Globus pallidus (tissue), 1 donor: ENCODE measurements at regions not wholly inside any gene's neighbourhood (a gene's known extent, or its start where the extent isn't known, plus 50 kb on each side); places are given as distances from the start of the nearest gene placed in this dataset.

Experiments
- DNase-seq: peaks from one replicate; pipeline ENCODE4 v3.0.0-alpha.2; 2015; ENCODE audit warnings: low spot score

DNA sequence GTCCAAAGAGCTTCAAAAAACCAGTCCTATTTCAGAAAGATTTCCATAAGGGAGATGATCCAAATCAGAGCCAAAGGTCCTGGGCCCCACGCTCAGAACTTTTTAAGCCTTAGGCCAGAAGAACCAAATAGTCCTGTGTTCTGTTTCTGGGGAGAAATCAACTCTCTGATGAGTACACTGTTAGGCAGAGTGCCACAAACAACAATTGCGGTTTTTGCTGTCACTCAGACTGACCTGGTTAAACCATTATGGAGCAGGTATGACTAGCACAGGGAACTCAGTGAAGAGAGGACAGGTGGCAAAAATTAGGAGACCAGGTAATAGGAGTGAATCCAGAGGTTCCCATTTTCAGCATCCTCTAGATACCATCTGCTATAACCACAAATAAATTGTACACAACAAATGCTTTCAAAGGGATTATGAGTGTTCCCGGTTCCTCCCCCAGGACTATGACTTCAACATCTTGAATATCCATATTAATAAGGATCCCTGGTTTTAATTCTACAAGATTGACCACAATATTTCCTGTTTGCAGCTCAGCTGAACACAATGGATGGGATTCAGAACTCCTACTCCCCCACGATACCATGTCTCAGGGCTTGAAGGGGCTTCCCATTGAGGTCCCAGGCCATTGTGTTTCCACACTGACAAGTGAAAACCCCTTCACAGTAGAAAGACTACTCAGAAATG is 52.1 kb upstream of the FREM1 start:
- DNase-seq = no peak

DNA sequence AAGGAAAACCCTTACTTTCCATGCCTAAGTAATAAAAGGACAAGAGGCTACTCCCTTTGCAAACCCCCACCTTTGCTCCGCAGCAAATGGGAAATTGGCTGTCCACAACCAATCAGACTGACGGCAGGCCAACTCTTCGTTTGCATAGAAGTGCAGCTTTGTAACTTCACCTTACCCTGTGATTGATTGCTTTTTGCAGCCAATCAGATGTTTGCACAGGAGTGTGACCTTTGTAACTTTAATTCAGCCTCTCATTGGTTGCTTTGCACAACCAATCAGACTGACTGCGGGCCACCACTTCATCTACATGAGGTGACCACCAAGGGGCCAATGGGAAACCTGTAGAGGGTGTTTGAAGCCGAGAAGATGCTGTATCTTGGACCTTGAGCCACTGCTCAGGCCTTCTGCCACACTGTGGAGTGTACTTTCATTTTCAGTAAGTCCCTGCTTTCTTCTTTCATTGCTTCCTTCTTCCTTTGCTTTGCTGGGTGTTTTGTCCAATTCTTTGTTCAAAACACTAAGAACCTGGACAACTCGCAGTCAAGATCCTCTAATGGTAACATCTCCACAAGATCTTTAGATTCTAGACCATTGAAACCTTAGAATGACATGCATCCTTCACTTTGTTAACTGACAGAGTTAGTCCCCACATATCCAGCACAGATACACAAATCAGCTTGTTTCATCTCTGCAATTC is 51.3 kb upstream of the FREM1 start:
- DNase-seq = no peak

DNA sequence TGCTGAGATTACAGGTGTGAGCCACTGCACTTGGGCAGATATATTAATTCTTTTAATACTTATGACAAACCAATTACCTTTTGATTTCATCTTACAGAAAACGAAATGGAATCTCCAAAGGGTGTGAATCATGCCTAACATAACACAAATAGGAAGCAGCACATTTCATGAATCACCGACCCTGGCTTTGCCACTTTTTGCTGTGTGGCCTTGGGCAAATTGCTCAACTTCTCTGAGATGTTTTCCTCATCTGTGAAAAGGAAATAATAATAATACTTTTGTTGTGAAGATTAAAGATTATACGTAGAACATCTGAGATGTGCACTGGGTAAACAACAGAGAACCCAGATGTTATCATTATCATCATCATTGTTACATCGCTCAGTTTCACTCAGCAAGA is 50.7 kb upstream of the FREM1 start:
- DNase-seq = no peak
